ENCODE measurements at regions not wholly inside any gene's neighbourhood (a gene's known extent, or its start where the extent isn't known, plus 50 kb on each side); places are given as distances from the start of the nearest gene placed in this dataset.

DNA sequence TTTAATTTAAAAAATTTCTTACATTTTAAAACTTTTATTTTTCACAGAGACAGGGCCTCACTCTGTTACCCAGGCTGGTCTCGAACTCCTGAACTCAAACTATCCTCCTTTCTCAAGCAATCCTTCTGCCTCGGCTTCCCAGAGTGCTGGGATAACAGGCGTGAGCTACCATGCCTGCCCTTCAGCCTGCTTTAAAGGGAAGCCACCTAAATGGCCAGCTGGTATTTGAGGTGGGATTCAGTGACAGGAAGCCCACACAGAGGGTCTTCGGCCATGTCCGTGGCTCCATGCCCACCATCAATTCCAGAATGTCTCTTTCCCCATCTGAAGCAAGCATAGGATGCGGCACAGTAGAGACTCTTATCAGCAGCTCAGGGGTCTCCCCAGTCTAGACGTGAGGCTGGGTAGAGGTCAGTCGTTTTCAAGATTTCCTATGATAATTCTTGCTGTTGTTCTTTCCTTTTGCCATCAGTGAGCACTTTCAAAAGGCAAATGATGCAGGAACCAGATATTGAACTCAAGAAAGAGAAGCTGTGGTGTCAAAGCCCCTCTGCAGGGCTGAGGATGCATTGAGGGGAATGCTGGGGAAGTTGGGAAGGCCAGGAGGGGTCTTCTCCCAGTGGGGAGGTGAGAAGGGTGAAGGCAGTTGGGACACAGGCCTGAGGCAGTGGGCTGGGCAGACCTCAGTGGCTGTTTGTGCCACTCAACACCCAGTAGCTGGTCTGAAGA is 291.5 kb upstream of the IGFBP3 start:
- no peaks in the 10 kb centered on the region for H3K27me3 ChIP-seq
- peak; percentile 60 to 74 for DNase-seq (ENCODE audit: extremely low spot score in 2 of 2)
- TF ChIP-seq POLR2A (IDR thresholded peaks at IDR 0.05) (no peak), POLR2AphosphoS5 (IDR thresholded peaks at IDR 0.05; ENCODE audit: insufficient read depth in 1 of 2, low read depth in 1 of 2) (no peak)
- TF ChIP-seq, protein P1, sequence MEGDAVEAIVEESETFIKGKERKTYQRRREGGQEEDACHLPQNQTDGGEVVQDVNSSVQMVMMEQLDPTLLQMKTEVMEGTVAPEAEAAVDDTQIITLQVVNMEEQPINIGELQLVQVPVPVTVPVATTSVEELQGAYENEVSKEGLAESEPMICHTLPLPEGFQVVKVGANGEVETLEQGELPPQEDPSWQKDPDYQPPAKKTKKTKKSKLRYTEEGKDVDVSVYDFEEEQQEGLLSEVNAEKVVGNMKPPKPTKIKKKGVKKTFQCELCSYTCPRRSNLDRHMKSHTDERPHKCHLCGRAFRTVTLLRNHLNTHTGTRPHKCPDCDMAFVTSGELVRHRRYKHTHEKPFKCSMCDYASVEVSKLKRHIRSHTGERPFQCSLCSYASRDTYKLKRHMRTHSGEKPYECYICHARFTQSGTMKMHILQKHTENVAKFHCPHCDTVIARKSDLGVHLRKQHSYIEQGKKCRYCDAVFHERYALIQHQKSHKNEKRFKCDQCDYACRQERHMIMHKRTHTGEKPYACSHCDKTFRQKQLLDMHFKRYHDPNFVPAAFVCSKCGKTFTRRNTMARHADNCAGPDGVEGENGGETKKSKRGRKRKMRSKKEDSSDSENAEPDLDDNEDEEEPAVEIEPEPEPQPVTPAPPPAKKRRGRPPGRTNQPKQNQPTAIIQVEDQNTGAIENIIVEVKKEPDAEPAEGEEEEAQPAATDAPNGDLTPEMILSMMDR (IDR thresholded peaks at IDR 0.05): no peak
- intact Hi-C loops (cut with DNase I): no loop called here
- no peaks in the 10 kb centered on the region for H3K36me3 ChIP-seq
- no peak overlapping the region for H3K4me3 ChIP-seq
- H3K27ac ChIP-seq: no peak overlapping the region
- no peaks in the 10 kb centered on the region for H3K9me3 ChIP-seq
- H3K4me1 ChIP-seq: no peaks in the 10 kb centered on the region

DNA sequence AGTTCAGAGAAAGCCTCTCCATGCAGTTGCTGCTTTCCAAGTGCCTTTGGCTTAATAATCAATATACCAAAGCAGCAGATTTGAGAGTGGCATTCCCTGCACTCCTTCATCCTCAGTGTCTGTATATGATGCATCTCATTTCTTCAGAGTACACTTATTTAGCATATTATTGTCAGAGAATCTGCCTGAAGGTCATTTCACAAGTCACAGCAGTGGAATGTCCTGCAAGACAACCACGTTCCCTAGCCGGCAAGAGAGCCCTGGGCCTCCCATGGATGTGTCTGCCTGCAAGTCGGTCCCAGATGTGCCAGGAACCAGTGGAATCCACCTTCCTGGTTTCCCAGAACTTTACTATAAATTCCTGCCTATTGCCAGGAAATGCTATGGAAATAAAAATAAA is 289.4 kb upstream of the IGFBP3 start:
- TF ChIP-seq, protein P1 (IDR thresholded peaks at IDR 0.05): no peak
- TF ChIP-seq POLR2A (IDR thresholded peaks at IDR 0.05) (no peak), POLR2AphosphoS5 (IDR thresholded peaks at IDR 0.05; ENCODE audit: insufficient read depth in 1 of 2, low read depth in 1 of 2) (no peak)
- DNase-seq (ENCODE audit: extremely low spot score in 2 of 2): peak; percentile 9 to 32
- H3K27ac ChIP-seq: no peak overlapping the region
- H3K36me3 ChIP-seq: no peaks in the 10 kb centered on the region
- no peak overlapping the region for H3K4me3 ChIP-seq
- intact Hi-C loops (cut with DNase I): no loop called here
- H3K4me1 ChIP-seq: no peaks in the 10 kb centered on the region
- H3K9me3 ChIP-seq: no peaks in the 10 kb centered on the region
- no peaks in the 10 kb centered on the region for H3K27me3 ChIP-seq

DNA sequence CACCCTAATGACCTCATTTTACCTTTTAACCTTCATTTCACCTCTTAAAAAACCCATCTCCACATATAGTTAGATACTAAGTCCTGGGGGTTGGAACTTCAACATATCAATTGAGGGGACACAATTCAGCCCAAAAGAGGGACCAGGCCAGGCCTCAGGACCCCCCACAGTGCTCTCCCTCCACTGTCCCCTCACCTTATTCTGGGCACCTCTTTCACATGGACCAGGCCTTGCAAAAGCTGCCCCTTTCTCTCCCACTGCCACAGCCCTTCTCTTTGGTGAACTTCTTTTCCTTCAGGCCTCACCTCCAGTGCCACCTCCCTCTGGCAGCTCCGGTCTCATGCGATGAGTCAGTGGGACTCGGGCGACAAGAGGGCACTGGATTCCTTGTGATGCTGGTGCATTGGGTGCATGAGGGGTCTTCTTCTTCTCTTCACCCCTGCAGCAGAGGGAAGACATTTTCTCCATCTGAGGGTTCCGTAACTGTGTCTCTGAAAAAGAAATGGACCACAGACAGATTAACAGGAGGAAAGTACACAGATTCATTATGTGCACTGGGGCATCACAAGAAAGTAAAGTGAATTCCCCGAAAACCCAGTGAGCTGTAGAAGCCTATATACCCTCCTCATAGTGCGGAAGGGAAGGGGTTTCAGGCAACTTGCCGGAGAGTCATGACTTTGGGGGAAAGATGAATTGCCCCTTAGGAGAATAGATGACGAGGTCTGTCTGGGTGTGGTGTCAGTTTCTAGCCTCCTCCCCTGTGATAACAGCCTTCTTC is 288.7 kb upstream of the IGFBP3 start:
- intact Hi-C loops (cut with DNase I): no loop called here
- H3K4me1 ChIP-seq: no peaks in the 10 kb centered on the region
- no peaks in the 10 kb centered on the region for H3K36me3 ChIP-seq
- H3K27ac ChIP-seq: no peak overlapping the region
- no peaks in the 10 kb centered on the region for H3K9me3 ChIP-seq
- H3K27me3 ChIP-seq: no peaks in the 10 kb centered on the region
- no peak for TF ChIP-seq POLR2A (IDR thresholded peaks at IDR 0.05)
- DNase-seq (ENCODE audit: extremely low spot score in 2 of 2): peak; percentile 64 to 85
- H3K4me3 ChIP-seq: no peak overlapping the region

DNA sequence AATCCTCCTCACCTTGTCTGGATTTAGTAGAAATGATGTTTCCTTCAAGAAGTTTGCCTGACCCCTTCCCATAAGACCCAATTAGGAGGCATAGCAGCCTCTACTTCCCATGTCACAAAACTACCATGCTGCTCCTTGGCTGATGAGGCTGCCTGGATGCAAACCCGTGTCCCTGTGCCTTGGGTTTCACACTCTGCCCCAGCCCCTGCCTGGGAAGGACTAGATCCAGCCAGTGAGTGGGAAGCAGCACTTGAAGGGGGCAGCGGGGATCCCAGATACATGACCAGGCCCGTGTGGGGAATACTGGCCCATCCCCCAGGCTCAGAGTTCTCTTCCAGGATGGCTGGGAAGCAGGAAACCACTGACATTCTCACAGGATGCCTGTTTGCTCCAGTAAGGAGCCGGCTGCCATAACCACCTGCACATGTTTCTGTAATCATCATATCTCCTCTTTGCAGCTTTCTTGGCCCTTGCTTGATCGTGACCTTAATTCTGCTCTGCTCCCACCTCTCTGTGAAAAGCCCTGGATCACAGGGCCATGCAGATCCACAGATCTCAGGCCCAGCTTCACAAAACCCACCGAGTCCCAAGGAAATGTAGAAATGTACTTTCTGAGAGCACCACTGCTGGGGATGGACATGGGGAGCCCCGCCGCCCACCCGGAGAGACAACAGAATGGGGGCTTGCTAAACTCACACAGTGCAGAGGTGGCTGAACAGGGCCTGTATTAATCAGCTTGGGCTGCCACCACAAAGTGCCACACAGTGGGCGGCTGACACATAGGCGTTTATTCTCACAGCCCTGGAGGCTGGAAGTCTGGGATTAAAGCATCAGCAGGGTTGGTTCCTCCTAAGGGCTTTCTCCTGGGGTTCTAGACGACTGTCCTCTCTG is 287.8 kb upstream of the IGFBP3 start:
- no peaks in the 10 kb centered on the region for H3K4me1 ChIP-seq
- no peak overlapping the region for H3K27ac ChIP-seq
- peak; percentile 72 to 93 for DNase-seq (ENCODE audit: extremely low spot score in 2 of 2)
- TF ChIP-seq, protein P1 (IDR thresholded peaks at IDR 0.05): no peak
- H3K27me3 ChIP-seq: no peaks in the 10 kb centered on the region
- H3K36me3 ChIP-seq: no peaks in the 10 kb centered on the region
- H3K4me3 ChIP-seq: no peak overlapping the region
- no peaks in the 10 kb centered on the region for H3K9me3 ChIP-seq
- intact Hi-C loops (cut with DNase I): no loop called here

DNA sequence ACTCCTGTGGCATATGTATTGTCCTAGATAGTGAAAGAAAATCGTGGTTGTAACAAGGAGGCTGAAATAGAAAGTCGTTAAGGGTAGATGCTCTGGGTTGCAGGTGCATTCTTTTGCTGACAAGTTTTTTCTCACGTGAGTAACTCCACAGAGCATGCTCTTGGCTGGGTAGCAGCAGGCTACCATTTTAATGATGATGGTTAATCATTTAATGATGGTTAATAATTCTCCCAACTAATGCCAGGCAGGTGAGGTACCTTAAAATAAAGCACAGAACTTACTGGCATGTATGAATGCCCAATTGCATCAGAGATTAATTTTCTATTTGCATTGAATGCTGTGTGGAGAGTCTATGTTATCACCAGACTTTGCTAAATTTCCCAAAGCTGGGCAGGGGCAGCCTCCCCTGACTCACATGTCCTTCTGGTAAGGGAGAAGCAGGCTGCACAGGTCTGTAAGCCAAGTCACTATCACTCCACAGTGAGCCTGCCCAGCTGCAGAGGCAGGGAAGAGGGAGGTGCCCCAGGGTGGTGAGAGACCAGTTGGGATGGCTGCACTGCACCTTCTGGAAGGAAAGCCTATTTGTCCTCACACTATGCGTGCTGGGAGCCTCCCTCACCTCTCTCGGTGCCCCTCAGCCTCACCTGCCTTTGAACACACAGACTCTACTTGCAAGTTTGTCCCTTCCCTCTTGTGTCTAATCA is 287.0 kb upstream of the IGFBP3 start:
- Histone ChIP-seq H3K9me3 (no peaks in the 10 kb centered on the region), H3K4me1 (no peaks in the 10 kb centered on the region), H3K27ac (no peak overlapping the region), H3K4me3 (no peak overlapping the region), H3K27me3 (no peaks in the 10 kb centered on the region), H3K36me3 (no peaks in the 10 kb centered on the region)
- intact Hi-C loops (cut with DNase I): no loop called here
- TF ChIP-seq, protein P1 (IDR thresholded peaks at IDR 0.05): no peak
- TF ChIP-seq POLR2A (IDR thresholded peaks at IDR 0.05): no peak
- TF ChIP-seq POLR2AphosphoS5 (IDR thresholded peaks at IDR 0.05; ENCODE audit: insufficient read depth in 1 of 2, low read depth in 1 of 2): no peak
- DNase-seq (ENCODE audit: extremely low spot score in 2 of 2): peak; percentile 79 to 83
